Activated naive CD8-positive, alpha-beta T cell treated with anti-CD3 and anti-CD28 coated beads, Interleukin-2, amount 10 ng/mL, durations not matched to agents 7 days and 5 days (primary cell): ENCODE measurements at regions not wholly inside any gene's neighbourhood (a gene's known extent, or its start where the extent isn't known, plus 50 kb on each side); places are given as distances from the start of the nearest gene placed in this dataset.

Source experiments
- ATAC-seq: fragments of 150-1000 bp; cut with Tn5 transposase; one replicate; pipeline ENCODE4 v1.10.0; 2021; ENCODE audit warnings: low read depth, moderate library complexity
- POLR2A ChIA-PET: fragments of 350-600 bp; sonication (Branson Sonifier 250); formaldehyde crosslinking; loops from one replicate; lab custom pipeline; 2021; ENCODE audit warnings: antibody characterized with exemption; lab: Charles Lee
- DNase-seq: peaks from one replicate; pipeline ENCODE4 v3.0.0; 2021
- H3K27ac Mint-ChIP-seq: one replicate; pipeline ENCODE4 v1.8.0; 2022; ENCODE audit warnings: mild to moderate bottlenecking, mixed read lengths
- H3K27me3 Mint-ChIP-seq: one replicate; pipeline ENCODE4 v1.8.0; 2022; ENCODE audit warnings: mild to moderate bottlenecking, moderate library complexity, mixed read lengths
- H3K36me3 Mint-ChIP-seq: one replicate; pipeline ENCODE4 v1.8.0; 2021; ENCODE audit warnings: mild to moderate bottlenecking, mixed read lengths
- H3K4me1 Mint-ChIP-seq: one replicate; pipeline ENCODE4 v1.8.0; 2021; ENCODE audit warnings: mixed read lengths
- H3K4me3 Mint-ChIP-seq: one replicate; pipeline ENCODE4 v1.8.0; 2022; ENCODE audit warnings: mild to moderate bottlenecking, moderate library complexity, mixed read lengths
- H3K9me3 Mint-ChIP-seq: one replicate; pipeline ENCODE4 v1.8.0; 2021; ENCODE audit warnings: mixed read lengths

DNA sequence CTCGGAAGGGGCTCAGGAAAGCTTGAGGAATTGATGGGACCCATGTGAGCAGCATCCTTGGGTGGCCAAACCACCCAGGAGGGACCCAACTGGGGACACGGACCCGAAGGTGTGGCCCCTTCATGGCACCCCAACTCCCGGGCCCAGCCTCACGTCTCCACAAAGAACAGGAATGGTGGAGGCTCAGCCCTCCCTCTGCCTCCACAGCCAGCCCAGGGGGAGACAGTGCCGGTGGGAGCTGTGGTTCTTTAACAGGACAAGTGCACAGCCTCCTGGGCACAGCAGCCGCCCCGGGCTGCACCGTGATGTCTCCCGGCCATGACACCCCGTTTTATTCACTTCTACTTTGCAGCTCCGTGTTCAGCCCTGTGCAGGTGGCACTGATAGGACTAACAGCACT, 587.2 kb downstream of the BRD1 start:
- no peaks in the 10 kb centered on the region for H3K36me3 Mint-ChIP-seq
- H3K4me3 Mint-ChIP-seq: no peak overlapping the region
- no peaks in the 10 kb centered on the region for H3K27me3 Mint-ChIP-seq
- POLR2A ChIA-PET: no interaction called here
- no peak overlapping the region for H3K27ac Mint-ChIP-seq
- no peaks in the 10 kb centered on the region for H3K4me1 Mint-ChIP-seq
- ATAC-seq (no peak), DNase-seq (no peak)
- peaks cover 2% of the 10 kb centered on the region for H3K9me3 Mint-ChIP-seq

DNA sequence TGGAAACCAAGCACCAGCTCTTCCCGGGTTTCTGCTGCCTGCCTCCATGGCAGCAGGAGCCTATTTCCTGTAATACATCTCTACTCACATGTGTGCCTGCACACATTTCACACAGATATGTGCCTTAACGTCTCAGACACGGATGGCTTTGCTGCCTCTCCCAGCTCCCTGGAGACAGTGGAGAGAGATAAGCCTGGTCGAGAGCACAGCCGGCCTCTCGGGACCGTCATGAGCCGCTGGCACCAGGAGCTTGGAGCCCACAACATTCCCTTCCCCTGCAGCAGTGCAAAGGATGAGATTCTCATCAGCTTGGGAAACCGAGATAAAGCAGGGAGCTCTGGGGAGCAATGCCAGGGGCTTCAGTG, 587.7 kb downstream of the BRD1 start:
- no peak for ATAC-seq
- POLR2A ChIA-PET: no interaction called here
- no peak for DNase-seq
- H3K9me3 Mint-ChIP-seq: peaks cover 2% of the 10 kb centered on the region
- no peak overlapping the region for H3K4me3 Mint-ChIP-seq
- H3K27me3 Mint-ChIP-seq: no peaks in the 10 kb centered on the region
- H3K36me3 Mint-ChIP-seq: no peaks in the 10 kb centered on the region
- H3K4me1 Mint-ChIP-seq: no peaks in the 10 kb centered on the region
- no peak overlapping the region for H3K27ac Mint-ChIP-seq

DNA sequence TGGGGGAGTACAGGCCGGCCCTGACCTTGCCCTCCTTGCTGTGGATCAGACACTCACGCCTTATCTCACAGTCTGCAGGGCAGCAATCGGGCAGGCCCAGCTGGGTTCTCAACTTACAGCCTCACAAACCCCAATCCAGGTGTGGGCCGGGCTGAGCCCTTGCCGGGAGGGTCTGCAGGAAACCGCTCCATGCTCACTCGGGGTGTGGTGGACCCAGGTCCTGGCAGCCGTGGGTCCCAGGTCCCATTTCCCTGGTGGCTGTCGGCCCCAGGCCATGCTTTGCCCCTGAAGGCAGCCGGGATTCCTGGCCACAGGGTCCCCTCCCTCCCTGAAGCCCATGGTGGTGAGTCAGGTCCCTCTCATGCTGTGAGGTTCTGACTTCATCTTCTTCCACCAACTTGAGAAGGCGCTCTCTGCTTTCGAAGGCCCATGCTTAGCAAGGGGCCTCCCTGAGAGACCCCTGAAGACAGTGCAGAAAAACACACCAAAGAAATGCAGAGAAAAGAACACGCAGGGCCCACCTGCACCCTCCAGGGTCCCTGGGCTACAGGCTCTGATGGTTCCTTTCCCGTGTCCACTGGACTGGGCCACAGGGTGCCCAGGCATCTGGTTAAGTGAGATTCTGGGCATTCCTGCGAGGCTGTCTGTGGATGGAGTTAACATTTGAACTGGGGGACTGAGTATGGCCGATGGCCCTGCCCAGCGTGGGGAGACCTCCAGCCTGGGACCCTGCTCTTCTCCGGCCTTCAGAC, 588.2 kb downstream of the BRD1 start:
- ATAC-seq: no peak
- no peaks in the 10 kb centered on the region for H3K27me3 Mint-ChIP-seq
- no peak overlapping the region for H3K4me3 Mint-ChIP-seq
- H3K27ac Mint-ChIP-seq: no peak overlapping the region
- H3K4me1 Mint-ChIP-seq: no peaks in the 10 kb centered on the region
- POLR2A ChIA-PET: no interaction called here
- DNase-seq: no peak
- H3K36me3 Mint-ChIP-seq: no peaks in the 10 kb centered on the region
- H3K9me3 Mint-ChIP-seq: peaks cover 2% of the 10 kb centered on the region

DNA sequence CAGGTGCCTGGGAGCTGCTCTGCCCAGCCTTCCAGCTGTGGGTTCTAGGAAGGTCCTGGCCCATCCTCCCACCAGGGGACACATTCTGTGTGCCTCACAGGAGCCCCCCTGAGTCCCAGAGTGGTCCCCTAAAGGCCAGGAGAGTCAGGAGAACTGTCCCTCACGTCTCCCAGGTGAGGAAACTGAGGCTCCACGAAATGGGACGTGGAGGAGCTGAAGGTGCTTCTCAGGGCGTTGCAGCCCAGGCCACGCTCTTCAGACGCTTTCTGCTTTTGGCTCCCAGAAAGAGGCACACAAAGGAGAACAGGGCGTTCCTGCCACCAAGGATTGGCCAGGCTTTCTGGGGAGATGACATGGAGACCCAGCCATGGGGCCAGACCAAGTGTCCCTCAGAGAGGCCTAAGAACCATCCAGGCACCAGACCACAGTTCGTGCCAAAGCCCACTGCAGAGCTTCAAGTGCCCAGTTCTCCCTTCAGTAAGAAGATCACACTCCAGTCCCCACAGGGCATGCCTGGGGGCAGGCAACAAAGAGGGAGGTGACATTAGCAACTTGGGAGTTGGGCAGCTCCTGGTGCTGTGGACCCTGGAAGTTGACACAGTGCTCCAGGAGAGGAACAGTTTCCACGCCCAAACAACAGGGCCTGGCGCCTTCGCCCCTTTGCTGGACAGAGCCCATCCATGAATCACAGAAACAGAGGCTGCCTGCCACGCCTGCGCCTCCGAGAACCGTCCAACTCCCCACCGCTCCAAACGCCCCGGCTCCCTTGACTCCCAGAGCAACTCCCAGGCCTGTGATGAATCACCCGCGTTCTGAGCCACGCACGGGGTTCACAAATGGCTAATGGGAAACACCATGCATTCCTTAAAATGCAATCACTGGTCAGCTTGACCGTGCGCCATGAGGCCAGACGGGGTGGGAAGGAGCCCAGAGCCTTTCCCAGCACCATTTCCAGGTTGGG, 589.2 kb downstream of the BRD1 start:
- Mint-ChIP-seq H3K9me3 (peaks cover 2% of the 10 kb centered on the region), H3K27me3 (no peaks in the 10 kb centered on the region), H3K27ac (no peak overlapping the region), H3K36me3 (no peaks in the 10 kb centered on the region), H3K4me3 (no peak overlapping the region), H3K4me1 (no peaks in the 10 kb centered on the region)
- POLR2A ChIA-PET: no interaction called here
- no peak for DNase-seq
- no peak for ATAC-seq

DNA sequence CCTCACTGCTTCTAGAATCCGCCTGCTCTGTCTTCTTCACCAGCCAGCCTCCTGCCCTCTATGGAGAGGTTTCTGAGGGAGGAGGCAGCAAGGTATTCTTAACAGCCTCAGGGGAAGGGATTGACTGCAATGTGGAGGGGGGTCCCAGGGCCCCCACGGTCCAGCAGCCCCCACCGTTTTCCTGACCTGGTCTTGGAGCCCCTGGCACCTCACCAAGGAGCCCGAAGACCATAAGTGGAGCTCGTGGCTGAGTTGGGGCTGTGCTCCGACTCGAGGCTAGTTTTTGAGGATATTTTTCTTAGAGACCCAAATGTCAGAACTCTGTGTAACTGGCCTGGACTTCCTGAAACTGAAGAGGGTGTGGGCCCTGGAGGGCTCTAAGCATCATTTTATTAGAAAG, 590.0 kb downstream of the BRD1 start:
- Mint-ChIP-seq H3K27me3 (no peaks in the 10 kb centered on the region), H3K4me1 (no peaks in the 10 kb centered on the region), H3K4me3 (no peak overlapping the region), H3K36me3 (no peaks in the 10 kb centered on the region), H3K9me3 (no peaks in the 10 kb centered on the region), H3K27ac (no peak overlapping the region)
- ATAC-seq (no peak), DNase-seq (no peak)
- POLR2A ChIA-PET: no interaction called here

DNA sequence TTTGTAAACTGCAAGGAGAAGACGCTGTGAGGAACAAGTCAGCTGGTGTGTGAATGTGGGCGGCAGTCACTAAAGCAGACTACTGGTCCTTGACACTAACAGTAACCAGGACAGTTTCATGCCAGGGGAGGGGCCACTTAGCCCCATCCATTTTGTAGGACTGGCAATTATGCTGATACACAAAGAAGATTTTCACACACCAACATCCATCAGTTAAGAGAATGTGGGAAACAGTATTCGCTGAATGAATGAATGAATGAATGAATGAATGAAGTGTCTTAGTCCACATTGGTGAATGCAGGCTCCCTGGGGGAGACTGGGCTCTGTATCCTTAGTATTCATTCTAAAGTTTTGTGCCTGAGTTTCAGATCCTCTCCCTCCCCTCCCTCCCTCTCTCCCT, 590.4 kb downstream of the BRD1 start:
- Mint-ChIP-seq H3K27me3 (no peaks in the 10 kb centered on the region), H3K9me3 (no peaks in the 10 kb centered on the region), H3K27ac (no peak overlapping the region), H3K4me1 (no peaks in the 10 kb centered on the region), H3K36me3 (no peaks in the 10 kb centered on the region), H3K4me3 (no peak overlapping the region)
- POLR2A ChIA-PET: no interaction called here
- DNase-seq (no peak), ATAC-seq (no peak)

DNA sequence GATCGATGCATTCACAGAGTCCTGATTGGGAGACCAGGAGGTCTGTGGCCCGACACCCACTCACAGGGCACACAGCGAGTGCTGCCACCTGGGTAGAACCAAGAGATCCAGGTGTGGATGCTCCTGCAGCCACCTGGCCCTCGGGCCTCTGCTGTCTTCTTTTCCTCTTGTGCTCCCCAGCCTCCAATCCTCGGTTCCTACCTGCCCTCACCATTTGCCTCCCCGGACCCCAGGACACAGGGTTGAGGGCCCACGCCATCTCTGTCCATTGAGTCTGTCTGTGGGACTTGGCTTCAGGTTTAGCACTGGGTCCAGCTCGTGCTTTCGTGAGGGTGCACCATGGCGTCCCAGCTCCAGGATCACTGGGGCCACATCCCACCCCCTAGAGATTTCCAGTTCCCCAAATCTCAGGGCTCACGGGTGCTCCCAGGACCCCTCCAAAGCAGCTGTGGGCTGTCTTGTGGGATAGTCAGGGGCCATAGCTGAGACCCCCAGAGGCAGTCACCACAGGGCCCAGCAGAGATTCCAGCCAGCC, 591.1 kb downstream of the BRD1 start:
- Mint-ChIP-seq H3K9me3 (no peaks in the 10 kb centered on the region), H3K27me3 (no peaks in the 10 kb centered on the region), H3K4me1 (no peaks in the 10 kb centered on the region), H3K27ac (no peak overlapping the region), H3K36me3 (no peaks in the 10 kb centered on the region), H3K4me3 (no peak overlapping the region)
- DNase-seq: no peak
- POLR2A ChIA-PET: no interaction called here
- ATAC-seq: no peak

DNA sequence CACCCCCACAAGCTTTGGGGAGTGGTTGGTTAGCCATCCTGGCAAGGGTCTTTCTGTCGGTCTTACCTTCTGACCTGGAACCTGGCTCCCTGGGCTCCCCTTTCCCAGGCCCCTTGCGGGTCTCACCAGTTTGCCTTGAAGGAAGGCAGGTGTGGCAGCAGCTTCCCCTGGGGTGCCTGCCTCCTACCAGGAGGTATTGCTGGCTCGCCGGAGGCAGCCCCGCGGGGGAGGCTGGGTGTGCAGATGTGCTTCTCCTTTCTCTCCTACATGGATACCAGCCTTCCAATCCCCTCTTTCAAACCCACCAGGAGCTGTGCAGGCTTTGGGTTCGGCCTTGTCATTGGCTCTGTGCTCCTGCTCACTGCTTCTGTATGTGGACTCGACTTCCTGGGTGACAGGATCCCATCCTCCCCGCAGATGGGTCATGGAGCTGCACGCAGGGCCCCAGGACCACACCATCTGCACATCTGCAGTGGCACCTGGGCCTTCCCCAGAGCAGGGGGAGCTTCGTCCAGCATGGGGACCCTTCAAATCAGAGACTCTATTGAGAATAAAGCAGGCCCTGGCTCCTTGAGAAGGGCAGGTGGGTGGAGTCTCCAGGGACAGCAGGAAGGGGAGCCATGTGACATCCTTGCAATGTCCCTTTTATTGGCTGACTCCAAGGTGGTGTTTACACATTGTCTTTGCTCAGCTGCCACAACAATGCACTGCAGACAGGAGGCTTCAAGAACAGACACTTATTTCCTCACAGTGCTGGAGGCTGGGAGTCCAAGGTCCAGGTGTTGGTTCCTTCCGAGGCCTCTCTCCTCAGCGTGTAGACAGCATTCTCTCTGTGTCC, 592.0 kb downstream of the BRD1 start:
- Mint-ChIP-seq H3K9me3 (no peaks in the 10 kb centered on the region), H3K4me3 (no peak overlapping the region), H3K36me3 (no peaks in the 10 kb centered on the region), H3K27ac (no peak overlapping the region), H3K27me3 (no peaks in the 10 kb centered on the region), H3K4me1 (no peaks in the 10 kb centered on the region)
- POLR2A ChIA-PET: no interaction called here
- no peak for ATAC-seq
- no peak for DNase-seq

DNA sequence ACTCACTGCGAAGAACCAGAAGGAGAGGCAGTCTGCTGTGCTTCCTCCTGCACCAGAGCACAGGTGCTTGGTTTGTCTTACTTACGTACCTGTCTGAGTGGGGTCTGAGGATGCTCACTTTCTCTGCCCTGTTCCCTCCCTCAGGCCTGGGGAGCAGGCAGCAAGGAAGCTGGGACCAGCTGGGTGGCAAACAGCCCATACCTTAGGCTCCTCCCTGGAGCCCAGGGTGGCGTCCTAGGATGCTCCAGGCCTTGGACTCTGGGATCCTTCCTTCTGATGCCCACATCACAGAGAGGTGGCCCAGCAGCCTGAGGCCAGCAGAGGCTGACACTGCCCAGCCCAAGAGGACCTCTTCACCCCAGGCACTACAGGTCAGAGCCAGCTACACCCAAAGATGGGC, 593.2 kb downstream of the BRD1 start:
- DNase-seq (no peak), ATAC-seq (no peak)
- H3K36me3 Mint-ChIP-seq: no peaks in the 10 kb centered on the region
- no peaks in the 10 kb centered on the region for H3K9me3 Mint-ChIP-seq
- no peak overlapping the region for H3K4me3 Mint-ChIP-seq
- H3K4me1 Mint-ChIP-seq: no peaks in the 10 kb centered on the region
- POLR2A ChIA-PET: no interaction called here
- H3K27me3 Mint-ChIP-seq: no peaks in the 10 kb centered on the region
- no peak overlapping the region for H3K27ac Mint-ChIP-seq

DNA sequence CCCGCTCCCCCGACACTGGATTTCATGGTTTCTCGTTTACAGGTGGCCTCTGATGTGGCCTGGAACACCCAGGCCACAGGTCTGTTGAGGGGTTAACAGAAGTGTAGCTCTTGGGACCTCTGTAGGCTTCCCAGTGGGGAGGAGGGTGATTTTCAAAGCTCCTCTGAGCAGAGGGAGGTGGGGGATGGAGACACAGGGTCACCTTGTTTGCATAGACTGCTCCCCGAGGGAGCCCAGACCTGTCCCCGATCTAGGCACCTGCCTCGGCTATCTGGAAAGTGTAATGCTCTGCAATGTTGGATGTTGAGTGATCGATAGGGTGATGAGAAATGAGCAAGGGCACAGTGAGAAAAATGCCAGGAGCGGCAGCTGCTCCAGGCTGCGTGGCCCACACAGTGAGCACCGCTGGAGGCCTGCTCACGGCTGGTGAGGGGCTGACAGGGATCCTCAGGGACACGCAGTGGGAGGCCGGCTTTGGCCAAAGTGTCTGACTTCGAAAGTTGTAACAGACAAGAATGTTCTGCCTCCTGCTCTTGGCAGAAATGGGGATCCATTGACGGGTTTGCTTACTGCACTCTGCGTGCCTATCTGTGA, 594.1 kb downstream of the BRD1 start:
- POLR2A ChIA-PET: no interaction called here
- Mint-ChIP-seq H3K4me1 (no peaks in the 10 kb centered on the region), H3K27me3 (no peaks in the 10 kb centered on the region), H3K4me3 (no peak overlapping the region), H3K9me3 (no peaks in the 10 kb centered on the region), H3K36me3 (no peaks in the 10 kb centered on the region), H3K27ac (no peak overlapping the region)
- ATAC-seq (no peak), DNase-seq (no peak)

DNA sequence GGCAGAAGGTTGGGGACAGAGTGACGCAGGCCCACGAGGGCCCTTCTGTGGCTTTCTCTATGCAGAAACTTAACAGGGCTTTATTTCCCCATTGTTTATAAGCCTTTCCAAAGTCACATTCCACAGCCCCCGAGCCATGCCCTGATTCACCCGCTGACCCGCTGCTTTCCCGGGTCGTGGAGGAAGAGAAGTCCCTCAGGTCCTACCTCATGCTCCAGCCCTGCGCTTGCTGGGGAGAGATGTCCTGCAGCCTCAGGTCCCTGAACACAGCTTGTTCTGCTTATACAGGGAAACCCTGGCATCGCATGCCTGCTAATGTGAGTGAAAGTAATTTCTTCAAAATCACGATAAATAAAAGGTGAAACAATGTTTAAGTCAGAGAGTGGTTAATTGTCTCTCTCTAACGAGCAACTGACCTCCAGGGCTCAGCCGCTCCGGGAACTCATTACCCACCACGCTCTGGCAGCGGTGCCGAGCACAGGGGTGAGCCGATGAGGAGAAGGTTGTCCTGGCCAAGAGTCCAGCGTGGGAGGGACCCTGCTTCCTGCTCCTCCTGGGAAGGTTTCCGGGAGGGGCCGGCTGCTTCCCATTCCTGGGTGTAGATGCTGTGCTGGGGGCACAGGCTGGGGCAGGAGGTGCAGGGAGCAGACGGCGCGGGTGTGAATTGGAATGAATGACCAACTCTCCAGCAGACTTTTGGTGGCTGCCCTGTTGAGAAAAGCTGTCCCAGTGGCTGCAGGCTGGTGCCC, 595.2 kb downstream of the BRD1 start:
- Mint-ChIP-seq H3K27me3 (no peaks in the 10 kb centered on the region), H3K4me3 (no peak overlapping the region), H3K9me3 (no peaks in the 10 kb centered on the region), H3K27ac (no peak overlapping the region), H3K4me1 (no peaks in the 10 kb centered on the region), H3K36me3 (no peaks in the 10 kb centered on the region)
- no peak for ATAC-seq
- POLR2A ChIA-PET: no interaction called here
- no peak for DNase-seq

DNA sequence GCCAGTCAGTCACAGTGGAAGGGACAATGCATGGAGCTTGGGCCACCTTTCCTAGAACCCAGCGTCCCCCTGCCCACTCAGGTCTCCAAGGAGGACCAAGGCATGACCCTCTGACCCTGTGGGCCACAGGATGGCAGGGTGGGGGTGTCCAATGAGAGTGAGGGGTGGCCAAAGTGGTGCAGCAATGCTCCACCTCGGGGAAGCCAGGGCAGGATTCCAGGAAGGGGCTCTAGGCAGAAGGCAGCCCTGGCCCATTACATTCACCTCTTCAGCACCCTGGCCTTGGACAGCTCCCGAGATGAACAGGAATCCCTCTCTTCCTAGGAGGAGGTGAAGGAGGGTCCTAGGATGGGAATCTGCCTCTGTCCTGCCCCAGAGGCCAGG, 597.5 kb downstream of the BRD1 start:
- POLR2A ChIA-PET: no interaction called here
- Mint-ChIP-seq H3K4me3 (no peak overlapping the region), H3K4me1 (no peaks in the 10 kb centered on the region), H3K36me3 (no peaks in the 10 kb centered on the region), H3K27ac (no peak overlapping the region), H3K27me3 (no peaks in the 10 kb centered on the region), H3K9me3 (no peaks in the 10 kb centered on the region)
- DNase-seq (no peak), ATAC-seq (no peak)
